K562 (cell line): ENCODE measurements at regions not wholly inside any gene's neighbourhood (a gene's known extent, or its start where the extent isn't known, plus 50 kb on each side); places are given as distances from the start of the nearest gene placed in this dataset.

Experiments
- ATAC-seq: fragments of 200-7000 bp; cut with Tn5 transposase; 3 replicates; pipeline ENCODE4 v1.9.1; 2020; ENCODE audit warnings: moderate library complexity
- BruUV-seq: library from RNA; stranded (reverse); fragments of 400-500 nt; replicated peaks from 2 replicates; lab custom pipeline; 2021; lab: Mats Ljungman, UMichigan
- CTCF ChIA-PET: fragments of 300-600 bp; formaldehyde crosslinking; extraction: SDS; loops from one replicate; lab custom pipeline; 2021; ENCODE audit warnings: low intra/inter-chr PET ratio; lab: Yijun Ruan, JAX
- POLR2A ChIA-PET: fragments of 300-600, 350-650 bp; sonication (Branson Sonifier 250); formaldehyde crosslinking; extraction: SDS; loops from one replicate; lab custom pipeline; 2021; ENCODE audit warnings: antibody characterized with exemption, inconsistent platforms; lab: Yijun Ruan, JAX
- DNase-seq, 4 experiments: peaks; one replicate each; pipeline versions ENCODE4 v3.0.0 to v3.0.0-alpha.2; 2011 to 2018; ENCODE audit warnings: low spot score in 3 of 4, mixed read lengths in 3 of 4; ENCODE audit errors: extremely low read depth in 1 of 4
- FAIRE-seq: peaks from 2 replicates; lab custom pipeline; 2011; peaks lifted over from hg19 to GRCh38; lab: Jason Lieb, UNC
- H2AFZ ChIP-seq: 2 replicates; pipeline ENCODE4 v1.6.0; 2011; ENCODE audit warnings: low read depth, low read length, control low read depth, inconsistent platforms
- H3K27ac ChIP-seq: fragments of 200-600 bp; 3 replicates; pipeline ENCODE4 v1.8.0; 2011; ENCODE audit warnings: low read depth, mild to moderate bottlenecking, control low read depth, inconsistent platforms, low read length, moderate library complexity, mixed read lengths; ENCODE audit errors: extremely low read depth
- H3K27me3 ChIP-seq, 2 experiments: fragments of 300-600 bp in 1 of 2; 2 replicates in 1 of 2; 3 replicates in 1 of 2; pipeline versions ENCODE4 v1.6.0 to v1.8.0; 2011; ENCODE audit warnings: inconsistent platforms in 2 of 2, low read length in 2 of 2, mild to moderate bottlenecking in 1 of 2, mixed read lengths in 1 of 2, moderate library complexity in 1 of 2; ENCODE audit not compliant: control insufficient read depth in 2 of 2, insufficient read depth in 2 of 2
- H3K36me3 ChIP-seq: fragments of 300-600 bp; 3 replicates; pipeline ENCODE4 v1.8.0; 2011; ENCODE audit warnings: mild to moderate bottlenecking, low read length, inconsistent platforms; ENCODE audit not compliant: control insufficient read depth, insufficient read depth
- H3K4me1 ChIP-seq, 2 experiments: fragments of 200-600 bp in 1 of 2; replicated peaks in 1 of 2; 2 replicates in 1 of 2; 3 replicates in 1 of 2; pipeline versions ENCODE4 v1.5.1 to v1.8.0; 2011; ENCODE audit warnings: inconsistent platforms in 2 of 2, low read length in 2 of 2, mild to moderate bottlenecking in 1 of 2, mixed read lengths in 1 of 2, moderate library complexity in 1 of 2; ENCODE audit not compliant: control insufficient read depth in 2 of 2, insufficient read depth in 2 of 2
- H3K4me2 ChIP-seq: 2 replicates; pipeline ENCODE4 v1.6.1; 2011; ENCODE audit warnings: low read length, control low read depth, inconsistent platforms, mixed read lengths; ENCODE audit not compliant: insufficient read depth
- H3K4me3 ChIP-seq: fragments of 200-600 bp; sonication (generic), shearing (Covaris generic); 2 replicates; pipeline ENCODE4 v1.5.1; 2016; ENCODE audit warnings: control low read depth, inconsistent platforms
- H3K79me2 ChIP-seq: fragments of 200-600 bp; 3 replicates; pipeline ENCODE4 v1.8.0; 2011; ENCODE audit warnings: low read length, inconsistent platforms; ENCODE audit not compliant: control insufficient read depth, insufficient read depth
- H3K9ac ChIP-seq, 2 experiments: 2 replicates each; pipeline versions ENCODE4 v1.6.0 to v1.6.1; 2011; ENCODE audit warnings: low read depth in 2 of 2, low read length in 2 of 2, control low read depth in 1 of 2, inconsistent platforms in 1 of 2, mild to moderate bottlenecking in 1 of 2, mixed read lengths in 1 of 2; ENCODE audit not compliant: insufficient read depth in 1 of 2
- H3K9me1 ChIP-seq: one replicate; pipeline ENCODE4 v1.6.0; 2011; ENCODE audit warnings: inconsistent platforms, mild to moderate bottlenecking, low read length, moderate library complexity; ENCODE audit not compliant: control insufficient read depth, insufficient read depth
- H3K9me3 ChIP-seq: replicated peaks from 2 replicates; pipeline ENCODE4 v1.5.1; 2011; ENCODE audit warnings: low read depth, low read length, inconsistent platforms; ENCODE audit not compliant: control insufficient read depth, insufficient read depth
- H4K20me1 ChIP-seq: replicated peaks from 2 replicates; pipeline ENCODE4 v1.6.1; 2011; ENCODE audit warnings: low read length, inconsistent platforms, mixed read lengths; ENCODE audit not compliant: control insufficient read depth, insufficient read depth
- BMI1 ChIP-seq: fragments of 150-350 bp; IDR thresholded peaks from 2 replicates; pipeline ENCODE4 v1.6.1; 2014; ENCODE audit warnings: low read length
- CREB1 ChIP-seq, 2 experiments: sonication (generic) in 1 of 2; formaldehyde crosslinking in 1 of 2; IDR thresholded peaks; 2 replicates each; pipeline versions ENCODE4 v1.6.1 to v1.8.0; 2012 to 2022; ENCODE audit warnings: inconsistent platforms in 1 of 2, mild to moderate bottlenecking in 1 of 2, missing genetic modification reagents in 1 of 2, moderate library complexity in 1 of 2
- HMG20B ChIP-seq: fragments of 250-450 bp; sonication (Bioruptor Pico); IDR thresholded peaks from 2 replicates; pipeline ENCODE4 v1.5.0; 2021; ENCODE audit warnings: mild to moderate bottlenecking
- MXI1 ChIP-seq: IDR thresholded peaks from 2 replicates; pipeline ENCODE4 v1.6.1; 2011; ENCODE audit warnings: low read depth, mild to moderate bottlenecking, improper control_type of control experiment, low read length
- MYBL2 ChIP-seq, 2 experiments: fragments of 450-650 bp in 1 of 2; sonication (generic) in 1 of 2; formaldehyde crosslinking in 1 of 2; IDR thresholded peaks; 2 replicates each; pipeline versions ENCODE4 v1.6.1 to v1.8.1; 2017 to 2022; ENCODE audit warnings: borderline replicate concordance in 1 of 2, inconsistent platforms in 1 of 2, low read depth in 1 of 2, mild to moderate bottlenecking in 1 of 2, missing genetic modification reagents in 1 of 2, moderate library complexity in 1 of 2
- PTTG1 ChIP-seq: fragments of 450-650 bp; IDR thresholded peaks from 2 replicates; pipeline ENCODE4 v1.6.1; 2016; ENCODE audit warnings: low read depth, mild to moderate bottlenecking, missing genetic modification characterization, missing compliant biosample characterization
- ZNF263 ChIP-seq: sonication (generic); formaldehyde crosslinking; IDR thresholded peaks from 2 replicates; pipeline ENCODE4 v1.8.0; 2022; ENCODE audit warnings: mild to moderate bottlenecking, missing genetic modification reagents, borderline replicate concordance
- WGBS: fragments of 100-300 bp; shearing (Covaris generic); methylation state at CpG from one replicate; pipeline ENCODE4 v1.1.6; 2016; ENCODE audit warnings: low coverage, mixed read lengths; ENCODE audit not compliant: insufficient coverage; ENCODE audit errors: missing lambda C conversion rate; 5-methylcytosine and 5-hydroxymethylcytosine counted together
- in situ Hi-C: fragments of 300-500 bp; cut with MboI; formaldehyde crosslinking; loops from 4 replicates; pipeline ENCODE4 v1.15.0; 2018; ENCODE audit warnings: inconsistent platforms, mixed read lengths
- intact Hi-C: fragments of 100-400 bp; cut with micrococcal nuclease; formaldehyde crosslinking; loops from 2 replicates; pipeline ENCODE4 v1.14.2; 2022
- TF ChIP-seq, protein P1 (sequence below): IDR thresholded peaks from 3 replicates; pipeline ENCODE4 v1.6.1; 2011; ENCODE audit warnings: borderline replicate concordance, mild to moderate bottlenecking, moderate library complexity; ENCODE audit not compliant: insufficient read length; ENCODE audit errors: extremely low read depth

DNA sequence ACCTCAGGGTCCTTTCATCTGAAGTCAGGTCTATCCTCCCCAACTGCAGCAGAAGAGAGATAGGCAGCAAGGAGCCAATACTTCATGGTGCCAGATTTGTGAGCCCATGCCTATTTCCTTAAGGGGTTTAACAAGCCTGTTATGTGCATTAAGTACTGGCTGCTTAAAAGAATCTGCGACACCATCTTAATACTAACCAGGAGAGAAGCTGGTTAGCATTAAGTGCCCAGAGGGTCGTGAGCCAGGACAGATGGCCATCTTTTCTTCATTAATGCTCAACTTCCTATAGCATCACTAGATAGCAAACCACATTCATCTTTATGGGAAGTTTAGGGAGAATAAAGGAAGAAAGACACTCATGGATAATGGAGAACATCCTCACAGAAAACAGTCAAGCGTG is 289.1 kb downstream of the ETAA1 start (continued):
- TF ChIP-seq, protein P1, sequence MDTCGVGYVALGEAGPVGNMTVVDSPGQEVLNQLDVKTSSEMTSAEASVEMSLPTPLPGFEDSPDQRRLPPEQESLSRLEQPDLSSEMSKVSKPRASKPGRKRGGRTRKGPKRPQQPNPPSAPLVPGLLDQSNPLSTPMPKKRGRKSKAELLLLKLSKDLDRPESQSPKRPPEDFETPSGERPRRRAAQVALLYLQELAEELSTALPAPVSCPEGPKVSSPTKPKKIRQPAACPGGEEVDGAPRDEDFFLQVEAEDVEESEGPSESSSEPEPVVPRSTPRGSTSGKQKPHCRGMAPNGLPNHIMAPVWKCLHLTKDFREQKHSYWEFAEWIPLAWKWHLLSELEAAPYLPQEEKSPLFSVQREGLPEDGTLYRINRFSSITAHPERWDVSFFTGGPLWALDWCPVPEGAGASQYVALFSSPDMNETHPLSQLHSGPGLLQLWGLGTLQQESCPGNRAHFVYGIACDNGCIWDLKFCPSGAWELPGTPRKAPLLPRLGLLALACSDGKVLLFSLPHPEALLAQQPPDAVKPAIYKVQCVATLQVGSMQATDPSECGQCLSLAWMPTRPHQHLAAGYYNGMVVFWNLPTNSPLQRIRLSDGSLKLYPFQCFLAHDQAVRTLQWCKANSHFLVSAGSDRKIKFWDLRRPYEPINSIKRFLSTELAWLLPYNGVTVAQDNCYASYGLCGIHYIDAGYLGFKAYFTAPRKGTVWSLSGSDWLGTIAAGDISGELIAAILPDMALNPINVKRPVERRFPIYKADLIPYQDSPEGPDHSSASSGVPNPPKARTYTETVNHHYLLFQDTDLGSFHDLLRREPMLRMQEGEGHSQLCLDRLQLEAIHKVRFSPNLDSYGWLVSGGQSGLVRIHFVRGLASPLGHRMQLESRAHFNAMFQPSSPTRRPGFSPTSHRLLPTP, result no peak
- no peak for TF ChIP-seq MYBL2 (IDR thresholded peaks at IDR 0.05; ENCODE audit: low read depth)
- TF ChIP-seq MYBL2 (CRISPR knock-in tag; IDR thresholded peaks at IDR 0.05; ENCODE audit: borderline replicate concordance), result no peak
- no peak for TF ChIP-seq HMG20B
- TF ChIP-seq CREB1 (IDR thresholded peaks at IDR 0.05), result no peak
- no peak for TF ChIP-seq CREB1 (CRISPR knock-in tag; IDR thresholded peaks at IDR 0.05)
- TF ChIP-seq BMI1, result no peak
- TF ChIP-seq MXI1, result no peak

DNA sequence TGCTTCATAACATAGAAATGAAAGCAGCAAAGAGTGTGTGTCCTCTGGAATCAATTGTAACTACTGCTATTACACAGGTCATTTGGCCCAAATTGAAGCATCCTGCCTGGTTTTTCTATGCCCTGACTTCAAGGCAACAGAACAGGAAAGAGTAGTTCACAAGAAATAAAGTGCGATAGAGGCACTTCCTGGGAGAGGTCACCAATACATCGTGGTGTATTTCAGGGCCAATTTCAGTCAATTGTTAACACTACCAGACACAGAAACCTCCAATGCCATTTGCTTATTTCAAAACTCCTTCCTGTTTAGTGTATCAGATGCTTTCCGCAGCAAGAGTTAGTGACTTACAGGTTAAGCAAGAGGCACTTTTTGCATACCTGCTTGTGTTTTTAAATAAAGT is 292.1 kb downstream of the ETAA1 start:
- Histone ChIP-seq H3K4me2 (no peak overlapping the region), H3K9ac (no peak overlapping the region), H3K9me3 (no peaks in the 10 kb centered on the region), H3K27ac (no peak overlapping the region), H3K4me3 (no peak overlapping the region), H3K27me3 (no peaks in the 10 kb centered on the region), H3K4me1 (no peaks in the 10 kb centered on the region), H3K79me2 (no peaks in the 10 kb centered on the region), H4K20me1 (no peaks in the 10 kb centered on the region), H3K36me3 (no peaks in the 10 kb centered on the region), H3K9me1 (no peaks in the 10 kb centered on the region), H2AFZ (no peak overlapping the region)
- in situ Hi-C loops, result no loop called here
- POLR2A ChIA-PET, result no interaction called here
- 3% methylated on average over 3 of the region's 3 CpGs for WGBS
- ATAC-seq (no peak), DNase-seq (no peak), FAIRE-seq (no peak)
- intact Hi-C loops, result no loop called here
- CTCF ChIA-PET, result no interaction called here
- BruUV-seq, result no TSS peak
- TF ChIP-seq PTTG1, result no peak
- no peak for TF ChIP-seq ZNF263 (CRISPR knock-in tag)
